ENCODE measurements at regions not wholly inside any gene's neighbourhood (a gene's known extent, or its start where the extent isn't known, plus 50 kb on each side); places are given as distances from the start of the nearest gene placed in this dataset.

- intact Hi-C loops (cut with DNase I): no loop called here
- ATAC-seq: no peak
- no peak for TF ChIP-seq CTCF (IDR thresholded peaks at IDR 0.05)
- peaks cover 0 to 4% of the 10 kb centered on the region in 2 donors for H3K9me3 ChIP-seq
- no peak for DNase-seq
- H3K27me3 ChIP-seq: no peaks in the 10 kb centered on the region
- no peak overlapping the region for H3K4me3 ChIP-seq
- no peaks in the 10 kb centered on the region for H3K36me3 ChIP-seq
- no peak overlapping the region for H3K27ac ChIP-seq
- no peaks in the 10 kb centered on the region for H3K4me1 ChIP-seq
These were observed 81.4 kb downstream of the RERGL start for GRCh38 chr12:18008642-18009041.

GRCh38 chr12:17999174-17999801, 90.7 kb downstream of the RERGL start:
- ATAC-seq: no peak
- Histone ChIP-seq H3K4me3 (no peak overlapping the region), H3K27me3 (no peaks in the 10 kb centered on the region), H3K9me3 (peaks cover 0 to 36% of the 10 kb centered on the region in 2 donors), H3K36me3 (no peaks in the 10 kb centered on the region), H3K4me1 (no peaks in the 10 kb centered on the region), H3K27ac (no peak overlapping the region)
- intact Hi-C loops (cut with DNase I): no loop called here
- no peak for TF ChIP-seq CTCF (IDR thresholded peaks at IDR 0.05)
- DNase-seq: no peak

- peak; percentile 46 for ATAC-seq
- DNase-seq: peak in 2 of 4 donors; percentile 14 to 33
- intact Hi-C loops (cut with DNase I): no loop called here
- Histone ChIP-seq H3K27ac (no peak overlapping the region), H3K27me3 (no peaks in the 10 kb centered on the region), H3K4me1 (no peaks in the 10 kb centered on the region), H3K9me3 (no peaks in the 10 kb centered on the region), H3K4me3 (no peak overlapping the region), H3K36me3 (no peaks in the 10 kb centered on the region)
- peak; percentile 49 to 68 for TF ChIP-seq CTCF (IDR thresholded peaks at IDR 0.05)
These were observed 97.9 kb downstream of the RERGL start for GRCh38 chr12:17992002-17992656.

GRCh38 chr12:17982556-17982955, 107.4 kb downstream of the RERGL start:
- no peak for TF ChIP-seq CTCF (IDR thresholded peaks at IDR 0.05)

GRCh38 chr12:17976202-17976601, 113.8 kb downstream of the RERGL start:
- Histone ChIP-seq H3K4me3 (no peak overlapping the region), H3K27me3 (no peaks in the 10 kb centered on the region), H3K9me3 (no peaks in the 10 kb centered on the region), H3K27ac (no peak overlapping the region), H3K36me3 (no peaks in the 10 kb centered on the region), H3K4me1 (no peaks in the 10 kb centered on the region)
- no peak for TF ChIP-seq CTCF (IDR thresholded peaks at IDR 0.05)
- intact Hi-C loops (cut with DNase I): no loop called here
- ATAC-seq (no peak), DNase-seq (no peak)

More at GRCh38 chr12:17982556-17982955, 107.4 kb downstream of the RERGL start:
- no peaks in the 10 kb centered on the region for H3K9me3 ChIP-seq
- no peaks in the 10 kb centered on the region for H3K27me3 ChIP-seq
- H3K36me3 ChIP-seq: no peaks in the 10 kb centered on the region
- DNase-seq (no peak), ATAC-seq (no peak)
- no peak overlapping the region for H3K4me3 ChIP-seq
- no peak overlapping the region for H3K27ac ChIP-seq
- intact Hi-C loops (cut with DNase I): no loop called here
- no peaks in the 10 kb centered on the region for H3K4me1 ChIP-seq

All from left lung (tissue), 4 donors.